ENCODE measurements at regions not wholly inside any gene's neighbourhood (a gene's known extent, or its start where the extent isn't known, plus 50 kb on each side); places are given as distances from the start of the nearest gene placed in this dataset.

DNA sequence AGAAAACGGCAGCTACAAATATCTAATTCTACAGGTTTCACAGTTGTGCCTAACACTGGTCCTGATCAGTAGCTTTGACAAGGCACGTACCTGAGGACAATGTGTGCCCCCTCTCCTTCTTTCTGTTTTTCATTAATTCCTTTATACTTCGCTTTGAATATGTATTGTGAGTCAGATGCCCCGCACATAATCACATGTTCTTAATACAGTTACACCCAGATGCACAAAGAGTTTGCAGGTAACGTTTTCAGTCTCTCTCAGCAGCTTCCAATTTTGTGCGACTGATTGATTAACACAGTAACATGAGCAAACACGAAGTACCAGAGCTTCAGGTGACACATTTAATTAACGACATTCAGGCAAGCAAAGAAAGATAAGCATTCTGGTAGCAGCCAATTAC lies 209.8 kb upstream of the ZPLD1 start:
- Mint-ChIP-seq H3K36me3 (ENCODE audit: insufficient read depth) (no peaks in the 10 kb centered on the region), H3K9me3 (ENCODE audit: low read depth) (peaks cover 7% of the 10 kb centered on the region), H3K4me3 (ENCODE audit: low read depth) (no peak overlapping the region), H3K27ac (peak overlapping the region; percentile 65), H3K4me1 (ENCODE audit: low read depth) (peaks cover 11% of the 10 kb centered on the region), H3K27me3 (no peaks in the 10 kb centered on the region)
- DNase-seq (ENCODE audit: low spot score, unreplicated experiment) = no peak
- TF ChIP-seq, protein P1, sequence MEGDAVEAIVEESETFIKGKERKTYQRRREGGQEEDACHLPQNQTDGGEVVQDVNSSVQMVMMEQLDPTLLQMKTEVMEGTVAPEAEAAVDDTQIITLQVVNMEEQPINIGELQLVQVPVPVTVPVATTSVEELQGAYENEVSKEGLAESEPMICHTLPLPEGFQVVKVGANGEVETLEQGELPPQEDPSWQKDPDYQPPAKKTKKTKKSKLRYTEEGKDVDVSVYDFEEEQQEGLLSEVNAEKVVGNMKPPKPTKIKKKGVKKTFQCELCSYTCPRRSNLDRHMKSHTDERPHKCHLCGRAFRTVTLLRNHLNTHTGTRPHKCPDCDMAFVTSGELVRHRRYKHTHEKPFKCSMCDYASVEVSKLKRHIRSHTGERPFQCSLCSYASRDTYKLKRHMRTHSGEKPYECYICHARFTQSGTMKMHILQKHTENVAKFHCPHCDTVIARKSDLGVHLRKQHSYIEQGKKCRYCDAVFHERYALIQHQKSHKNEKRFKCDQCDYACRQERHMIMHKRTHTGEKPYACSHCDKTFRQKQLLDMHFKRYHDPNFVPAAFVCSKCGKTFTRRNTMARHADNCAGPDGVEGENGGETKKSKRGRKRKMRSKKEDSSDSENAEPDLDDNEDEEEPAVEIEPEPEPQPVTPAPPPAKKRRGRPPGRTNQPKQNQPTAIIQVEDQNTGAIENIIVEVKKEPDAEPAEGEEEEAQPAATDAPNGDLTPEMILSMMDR (IDR thresholded peaks at IDR 0.05; ENCODE audit: unreplicated experiment) = no peak

DNA sequence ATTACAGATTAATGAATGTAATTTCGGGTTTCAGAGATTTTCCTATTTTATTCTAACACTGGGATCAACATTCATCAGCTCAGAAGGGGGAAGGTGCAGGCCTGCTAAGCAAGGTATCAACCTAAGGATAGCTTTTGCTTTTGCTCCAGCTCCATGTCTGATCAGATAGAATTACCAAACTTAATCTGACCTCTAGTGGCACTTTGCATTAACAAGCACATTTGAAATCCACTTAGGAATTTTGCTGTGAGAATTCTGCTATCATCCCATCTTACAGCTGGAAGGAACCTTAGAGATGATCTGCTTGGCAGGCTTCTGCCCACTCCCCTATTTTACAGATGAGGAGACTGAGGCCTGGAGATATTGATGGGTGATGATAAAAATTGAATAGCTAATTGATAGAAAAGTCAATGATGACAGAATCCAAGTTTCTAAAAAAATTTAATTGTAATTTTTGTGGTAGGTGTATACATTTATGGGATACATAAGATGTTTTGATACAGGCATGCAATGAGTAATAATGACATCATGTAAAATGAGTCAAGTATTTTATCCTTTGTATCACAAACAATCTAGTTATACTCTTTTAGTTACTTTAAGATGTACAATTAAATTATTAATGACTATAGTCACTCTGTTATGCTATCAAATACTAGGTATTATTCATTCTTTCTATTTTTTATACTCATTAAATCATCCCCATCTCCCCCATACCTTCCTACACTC lies 209.2 kb upstream of the ZPLD1 start:
- Mint-ChIP-seq H3K27ac (peak overlapping the region; percentile 65), H3K9me3 (ENCODE audit: low read depth) (peaks cover 4% of the 10 kb centered on the region), H3K36me3 (ENCODE audit: insufficient read depth) (no peaks in the 10 kb centered on the region), H3K4me3 (ENCODE audit: low read depth) (no peak overlapping the region), H3K27me3 (no peaks in the 10 kb centered on the region), H3K4me1 (ENCODE audit: low read depth) (peaks cover 11% of the 10 kb centered on the region)
- no peak for DNase-seq (ENCODE audit: low spot score, unreplicated experiment)
- TF ChIP-seq, protein P1 (IDR thresholded peaks at IDR 0.05; ENCODE audit: unreplicated experiment) = peak; percentile 60

DNA sequence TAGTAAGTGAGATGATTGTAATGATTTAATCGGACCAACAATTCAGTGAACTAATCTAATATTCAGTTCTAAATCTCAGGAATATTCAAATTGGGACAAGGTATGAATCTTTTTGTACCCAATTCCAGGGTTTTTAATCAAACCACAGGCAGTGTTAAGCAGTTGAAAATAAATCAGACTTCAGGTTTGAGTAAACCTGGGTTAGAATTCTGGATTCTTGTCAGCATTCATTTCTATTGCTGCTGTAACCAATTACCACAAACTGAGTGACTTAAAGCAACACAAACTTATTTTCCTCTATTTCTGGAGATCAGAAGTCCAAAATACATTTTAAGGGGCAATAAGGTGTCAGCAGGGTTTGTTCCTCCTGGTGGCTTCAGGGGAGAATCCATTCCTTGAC lies 208.4 kb upstream of the ZPLD1 start:
- Mint-ChIP-seq H3K4me3 (ENCODE audit: low read depth) (no peak overlapping the region), H3K36me3 (ENCODE audit: insufficient read depth) (no peaks in the 10 kb centered on the region), H3K4me1 (ENCODE audit: low read depth) (peaks cover 11% of the 10 kb centered on the region), H3K9me3 (ENCODE audit: low read depth) (peaks cover 2% of the 10 kb centered on the region), H3K27ac (no peak overlapping the region), H3K27me3 (no peaks in the 10 kb centered on the region)
- TF ChIP-seq, protein P1 (IDR thresholded peaks at IDR 0.05; ENCODE audit: unreplicated experiment) = no peak
- no peak for DNase-seq (ENCODE audit: low spot score, unreplicated experiment)

DNA sequence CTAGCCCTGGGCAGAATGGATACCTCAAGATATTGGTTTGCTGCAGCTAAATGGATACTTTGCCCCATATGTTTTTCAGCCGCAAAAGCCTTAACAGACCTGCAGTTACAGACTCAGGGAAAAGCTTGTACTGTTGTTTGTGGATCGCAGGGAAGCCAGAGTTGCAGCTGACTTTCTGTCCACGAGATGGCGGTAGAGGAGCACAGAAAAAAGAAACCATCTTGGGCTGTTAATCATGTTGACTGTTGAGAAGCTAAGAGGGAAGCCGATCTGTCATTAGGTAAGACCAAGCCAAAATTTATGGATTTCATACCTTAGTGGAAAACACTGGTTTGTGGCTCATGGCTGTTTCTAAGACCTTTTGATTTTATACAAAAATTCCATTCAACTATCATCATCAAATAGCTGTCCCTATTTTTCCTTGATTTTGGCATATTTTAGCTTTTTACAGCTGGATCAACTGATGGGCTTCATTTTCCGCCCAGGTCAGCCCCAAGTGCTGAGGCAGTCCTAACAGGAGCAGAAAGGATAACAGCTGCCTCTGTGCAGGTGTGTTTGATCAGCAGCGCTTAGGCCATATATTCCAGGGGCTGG lies 205.7 kb upstream of the ZPLD1 start:
- H3K4me1 Mint-ChIP-seq (ENCODE audit: low read depth) = peaks cover 10% of the 10 kb centered on the region
- TF ChIP-seq, protein P1 (IDR thresholded peaks at IDR 0.05; ENCODE audit: unreplicated experiment) = peak; percentile 93
- peak; percentile 58 for DNase-seq (ENCODE audit: low spot score, unreplicated experiment)
- H3K4me3 Mint-ChIP-seq (ENCODE audit: low read depth) = no peak overlapping the region
- no peaks in the 10 kb centered on the region for H3K36me3 Mint-ChIP-seq (ENCODE audit: insufficient read depth)
- no peak overlapping the region for H3K27ac Mint-ChIP-seq
- no peaks in the 10 kb centered on the region for H3K27me3 Mint-ChIP-seq
- no peaks in the 10 kb centered on the region for H3K9me3 Mint-ChIP-seq (ENCODE audit: low read depth)

DNA sequence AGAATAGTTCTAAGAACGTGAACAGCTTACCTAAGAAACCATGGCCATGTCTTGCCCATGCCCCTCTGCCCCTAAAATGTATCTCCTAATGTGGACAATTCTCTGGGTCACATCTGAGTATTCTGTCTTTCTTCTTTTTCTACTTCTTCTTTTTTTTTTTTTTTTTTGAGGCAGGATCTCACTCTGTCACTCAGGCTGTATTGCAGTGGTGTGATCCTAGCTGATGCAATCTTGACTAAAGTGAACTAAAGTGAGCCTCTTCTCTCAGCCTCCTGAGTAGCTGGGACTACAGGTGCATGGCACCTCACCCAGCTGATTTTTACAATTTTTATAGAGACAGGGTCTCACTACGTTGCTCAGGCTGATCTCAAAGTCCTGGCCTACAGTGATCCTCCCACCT lies 204.8 kb upstream of the ZPLD1 start:
- H3K36me3 Mint-ChIP-seq (ENCODE audit: insufficient read depth) = no peaks in the 10 kb centered on the region
- no peak overlapping the region for H3K4me3 Mint-ChIP-seq (ENCODE audit: low read depth)
- H3K27ac Mint-ChIP-seq = no peak overlapping the region
- peaks cover 4% of the 10 kb centered on the region for H3K4me1 Mint-ChIP-seq (ENCODE audit: low read depth)
- H3K9me3 Mint-ChIP-seq (ENCODE audit: low read depth) = no peaks in the 10 kb centered on the region
- no peak for DNase-seq (ENCODE audit: low spot score, unreplicated experiment)
- TF ChIP-seq, protein P1 (IDR thresholded peaks at IDR 0.05; ENCODE audit: unreplicated experiment) = no peak
- no peaks in the 10 kb centered on the region for H3K27me3 Mint-ChIP-seq

Data from progenitor cell of endocrine pancreas (in vitro differentiated cells).